Transverse colon (tissue), 4 donors: ENCODE measurements at regions not wholly inside any gene's neighbourhood (a gene's known extent, or its start where the extent isn't known, plus 50 kb on each side); places are given as distances from the start of the nearest gene placed in this dataset.

Experiments used
- CTCF ChIP-seq, 5 experiments: fragments of 200-600 bp in 3 of 5; fragments of 450-650 bp in 2 of 5; sonication (generic) in 3 of 5; IDR thresholded peaks; 1 replicate in 2 of 5; 2 replicates in 3 of 5; pipeline ENCODE4 v1.5.1; 2016 to 2017; ENCODE audit warnings: antibody characterized with exemption in 5 of 5, inconsistent platforms in 3 of 5, mild to moderate bottlenecking in 2 of 5, moderate library complexity in 1 of 5
- EP300 ChIP-seq: sonication (generic); formaldehyde crosslinking; IDR thresholded peaks from one replicate; pipeline ENCODE4 v1.6.1; 2017; ENCODE audit warnings: antibody characterized with exemption, low read depth
- POLR2A ChIP-seq: fragments of 450-650 bp; IDR thresholded peaks from one replicate; pipeline ENCODE4 v1.6.1; 2016; ENCODE audit warnings: antibody characterized with exemption, mild to moderate bottlenecking, moderate library complexity
- POLR2AphosphoS5 ChIP-seq, 3 donors: sonication (generic); formaldehyde crosslinking; IDR thresholded peaks; one replicate each; pipeline ENCODE4 v1.6.1; 2016; ENCODE audit warnings: antibody characterized with exemption in 3 of 3

GRCh38 chr9:28121366-28121765 is 548.1 kb upstream of the C9orf72 start:
- TF ChIP-seq CTCF (IDR thresholded peaks at IDR 0.05) (no peak), POLR2AphosphoS5 (IDR thresholded peaks at IDR 0.05) (no peak), EP300 (no peak), POLR2A (no peak)
